OCI-LY1 (cell line): ENCODE measurements at regions not wholly inside any gene's neighbourhood (a gene's known extent, or its start where the extent isn't known, plus 50 kb on each side); places are given as distances from the start of the nearest gene placed in this dataset.

Experiments
- H2AFZ ChIP-seq: fragments of 200-600 bp; sonication (generic), shearing (Covaris generic); 2 replicates; pipeline ENCODE4 v1.6.0; 2014; ENCODE audit warnings: antibody characterized with exemption, mild to moderate bottlenecking, low read length
- H3F3A ChIP-seq: fragments of 200-600 bp; sonication (generic), shearing (Covaris generic); 2 replicates; pipeline ENCODE4 v1.6.0; 2014; ENCODE audit warnings: mild to moderate bottlenecking, antibody characterized with exemption, low read length, moderate library complexity; ENCODE audit not compliant: insufficient read depth
- H3K27ac ChIP-seq: fragments of 200-600 bp; sonication (generic); 2 replicates; pipeline ENCODE4 v1.5.1; 2014; ENCODE audit warnings: low read length, mixed run types, mild to moderate bottlenecking, low read depth; ENCODE audit not compliant: poor library complexity, severe bottlenecking
- H3K27me3 ChIP-seq: fragments of 200-600 bp; sonication (generic); 2 replicates; pipeline ENCODE4 v1.6.0; 2014; ENCODE audit warnings: antibody characterized with exemption, mild to moderate bottlenecking, low read length, moderate library complexity; ENCODE audit not compliant: insufficient read depth
- H3K36me3 ChIP-seq: fragments of 200-600 bp; sonication (generic); 2 replicates; pipeline ENCODE4 v1.6.1; 2014; ENCODE audit warnings: mild to moderate bottlenecking, antibody characterized with exemption, low read length, moderate library complexity, mixed read lengths; ENCODE audit not compliant: insufficient read depth
- H3K4me1 ChIP-seq: fragments of 200-600 bp; sonication (generic); 2 replicates; pipeline ENCODE4 v1.5.1; 2014; ENCODE audit warnings: mild to moderate bottlenecking, low read length, moderate library complexity; ENCODE audit not compliant: insufficient read depth, severe bottlenecking
- H3K4me2 ChIP-seq: fragments of 200-600 bp; sonication (generic), shearing (Covaris generic); 2 replicates; pipeline ENCODE4 v1.6.1; 2014; ENCODE audit warnings: low read length
- H3K4me3 ChIP-seq: fragments of 200-600 bp; sonication (generic); 2 replicates; pipeline ENCODE4 v1.5.1; 2014; ENCODE audit warnings: low read length, low read depth, mild to moderate bottlenecking, mixed read lengths; ENCODE audit not compliant: poor library complexity, severe bottlenecking
- H3K79me2 ChIP-seq: fragments of 200-600 bp; shearing (Covaris generic); 2 replicates; pipeline ENCODE4 v1.6.1; 2016; ENCODE audit warnings: mixed run types, low read length, mixed read lengths; ENCODE audit not compliant: insufficient read depth
- H3K9ac ChIP-seq: fragments of 200-600 bp; sonication (generic), shearing (Covaris generic); 2 replicates; pipeline ENCODE4 v1.6.1; 2014; ENCODE audit warnings: mild to moderate bottlenecking, low read length, mixed read lengths
- H3K9me2 ChIP-seq: fragments of 200-600 bp; sonication (generic), shearing (Covaris generic); 2 replicates; pipeline ENCODE4 v1.6.1; 2014; ENCODE audit warnings: low read depth, mild to moderate bottlenecking, low read length, mixed read lengths
- H3K9me3 ChIP-seq: fragments of 200-600 bp; shearing (Covaris generic); 2 replicates; pipeline ENCODE4 v1.6.1; 2014; ENCODE audit warnings: low read length, mixed read lengths
- H4K20me1 ChIP-seq: fragments of 200-600 bp; sonication (generic), shearing (Covaris generic); 2 replicates; pipeline ENCODE4 v1.6.0; 2016; ENCODE audit warnings: mild to moderate bottlenecking, low read length; ENCODE audit not compliant: insufficient read depth
- CTCF ChIP-seq: fragments of 200-600 bp; sonication (generic), shearing (Covaris generic); IDR thresholded peaks from 2 replicates; pipeline ENCODE4 v1.5.1; 2017; ENCODE audit warnings: mild to moderate bottlenecking, antibody characterized with exemption, low read length, moderate library complexity, mixed read lengths
- EZH2 ChIP-seq: fragments of 200-600 bp; sonication (generic), shearing (Covaris generic); IDR thresholded peaks from 2 replicates; pipeline ENCODE4 v1.8.0; 2017; ENCODE audit warnings: borderline replicate concordance, mixed run types, mild to moderate bottlenecking, antibody characterized with exemption, low read length, moderate library complexity, mixed read lengths

- no peak overlapping the region for H3K4me3 ChIP-seq
- H3K9me2 ChIP-seq, result no peaks in the 10 kb centered on the region
- no peaks in the 10 kb centered on the region for H3K36me3 ChIP-seq
- no peaks in the 10 kb centered on the region for H3K9me3 ChIP-seq
- no peaks in the 10 kb centered on the region for H3F3A ChIP-seq
- H3K4me1 ChIP-seq, result no peaks in the 10 kb centered on the region
- TF ChIP-seq CTCF (no peak), EZH2 (no peak)
- no peak overlapping the region for H3K27ac ChIP-seq
- H3K79me2 ChIP-seq, result no peaks in the 10 kb centered on the region
- H2AFZ ChIP-seq, result no peak overlapping the region
- no peaks in the 10 kb centered on the region for H4K20me1 ChIP-seq
- no peak overlapping the region for H3K4me2 ChIP-seq
- H3K27me3 ChIP-seq, result no peaks in the 10 kb centered on the region
- no peak overlapping the region for H3K9ac ChIP-seq
Observed at GRCh38 chr2:103003750-103004260, 242.0 kb downstream of the TMEM182 start.

GRCh38 chr2:103004426-103004942, 242.7 kb downstream of the TMEM182 start:
- H3K4me2 ChIP-seq, result no peak overlapping the region

GRCh38 chr2:103005393-103005792, 243.6 kb downstream of the TMEM182 start:
- Histone ChIP-seq H3F3A (no peaks in the 10 kb centered on the region), H3K36me3 (no peaks in the 10 kb centered on the region), H3K9ac (no peak overlapping the region), H3K4me2 (no peak overlapping the region), H3K4me3 (no peak overlapping the region), H2AFZ (no peak overlapping the region), H3K79me2 (no peaks in the 10 kb centered on the region), H3K27ac (no peak overlapping the region), H3K9me3 (no peaks in the 10 kb centered on the region), H3K4me1 (no peaks in the 10 kb centered on the region), H3K9me2 (no peaks in the 10 kb centered on the region), H4K20me1 (no peaks in the 10 kb centered on the region), H3K27me3 (no peaks in the 10 kb centered on the region)
- TF ChIP-seq CTCF (no peak), EZH2 (no peak)

More at GRCh38 chr2:103004426-103004942, 242.7 kb downstream of the TMEM182 start:
- Histone ChIP-seq H3K9me3 (no peaks in the 10 kb centered on the region), H3K9ac (no peak overlapping the region), H3K4me3 (no peak overlapping the region), H3K4me1 (no peaks in the 10 kb centered on the region), H2AFZ (no peak overlapping the region), H4K20me1 (no peaks in the 10 kb centered on the region), H3K36me3 (no peaks in the 10 kb centered on the region), H3K79me2 (no peaks in the 10 kb centered on the region), H3K27ac (no peak overlapping the region), H3F3A (no peaks in the 10 kb centered on the region), H3K27me3 (no peaks in the 10 kb centered on the region), H3K9me2 (no peaks in the 10 kb centered on the region)
- TF ChIP-seq CTCF (no peak), EZH2 (no peak)
